ENCODE measurements at regions not wholly inside any gene's neighbourhood (a gene's known extent, or its start where the extent isn't known, plus 50 kb on each side); places are given as distances from the start of the nearest gene placed in this dataset.

DNA sequence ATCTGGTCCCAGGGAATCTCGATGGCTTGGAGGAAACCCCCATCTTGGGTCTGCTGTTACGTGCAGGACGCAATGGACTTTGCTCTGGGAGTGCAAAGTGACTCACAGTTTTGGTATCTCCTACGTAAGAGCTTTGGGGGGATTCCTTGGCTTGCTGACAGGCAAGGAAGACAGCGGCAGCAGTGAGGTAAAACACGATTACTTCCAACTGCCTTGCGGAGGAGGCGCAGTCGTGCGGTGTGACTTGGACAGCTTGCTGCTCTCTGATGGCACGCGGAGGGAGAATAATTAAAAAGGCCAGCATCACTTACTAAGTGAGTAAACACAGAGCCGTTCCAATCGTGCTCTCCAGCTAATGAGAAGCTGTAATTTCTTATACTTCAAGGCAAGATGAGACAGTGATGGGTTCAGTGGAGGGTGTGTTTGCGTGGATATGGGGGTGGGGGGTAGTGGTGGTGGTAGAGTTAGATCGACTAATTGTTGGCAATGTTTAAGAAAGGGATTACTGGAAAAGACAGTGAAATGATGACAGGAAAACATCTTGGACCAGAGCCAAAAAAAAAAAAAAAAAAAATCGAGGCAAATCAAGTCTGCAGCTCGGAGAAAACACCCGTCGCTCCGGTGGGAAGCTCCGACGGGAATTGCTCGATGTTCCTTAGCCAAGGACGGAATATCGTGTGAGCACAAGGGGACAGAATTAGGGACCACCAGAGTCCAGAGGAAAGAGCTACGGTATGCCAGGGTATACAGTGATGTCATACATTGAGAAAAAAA is 184.8 kb upstream of the ZFHX3 start:
- Mint-ChIP-seq H3K9me3 (no peaks in the 10 kb centered on the region), H3K36me3 (ENCODE audit: low read depth) (no peaks in the 10 kb centered on the region), H3K4me3 (no peak overlapping the region), H3K27me3 (ENCODE audit: low read depth) (no peaks in the 10 kb centered on the region), H3K4me1 (ENCODE audit: low read depth) (no peaks in the 10 kb centered on the region), H3K27ac (no peak overlapping the region)

DNA sequence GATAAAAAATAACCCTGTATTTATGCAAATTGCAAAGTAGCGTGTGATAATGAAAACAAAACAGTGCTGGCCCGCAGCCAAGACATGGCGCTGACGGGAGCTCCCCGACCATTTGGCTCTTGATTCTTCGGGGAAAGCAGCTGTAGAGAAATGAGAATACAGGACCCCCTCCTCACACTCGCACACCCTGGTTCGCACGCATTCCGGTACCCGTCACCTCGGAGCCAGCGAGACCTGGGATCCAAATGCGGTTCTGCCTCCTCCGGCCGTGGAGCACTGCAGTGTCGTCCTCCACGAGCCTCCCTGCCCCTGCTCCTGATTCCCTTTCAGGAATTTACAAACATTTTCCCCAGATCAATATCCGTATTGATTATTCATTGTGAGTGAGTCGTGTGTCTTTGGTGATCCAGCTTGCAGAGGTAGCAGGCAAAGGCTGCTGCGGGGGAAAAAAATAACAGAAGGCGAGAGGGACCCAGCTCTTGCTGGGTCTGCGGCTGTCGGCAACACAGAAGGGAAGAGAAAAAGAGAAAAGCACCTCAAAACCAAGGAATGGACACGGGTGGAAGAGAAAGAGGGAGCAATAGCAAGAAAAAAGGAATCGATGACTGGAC is 184.1 kb upstream of the ZFHX3 start:
- no peaks in the 10 kb centered on the region for H3K9me3 Mint-ChIP-seq
- no peak overlapping the region for H3K4me3 Mint-ChIP-seq
- no peaks in the 10 kb centered on the region for H3K27me3 Mint-ChIP-seq (ENCODE audit: low read depth)
- H3K27ac Mint-ChIP-seq = no peak overlapping the region
- H3K36me3 Mint-ChIP-seq (ENCODE audit: low read depth) = no peaks in the 10 kb centered on the region
- H3K4me1 Mint-ChIP-seq (ENCODE audit: low read depth) = no peaks in the 10 kb centered on the region

DNA sequence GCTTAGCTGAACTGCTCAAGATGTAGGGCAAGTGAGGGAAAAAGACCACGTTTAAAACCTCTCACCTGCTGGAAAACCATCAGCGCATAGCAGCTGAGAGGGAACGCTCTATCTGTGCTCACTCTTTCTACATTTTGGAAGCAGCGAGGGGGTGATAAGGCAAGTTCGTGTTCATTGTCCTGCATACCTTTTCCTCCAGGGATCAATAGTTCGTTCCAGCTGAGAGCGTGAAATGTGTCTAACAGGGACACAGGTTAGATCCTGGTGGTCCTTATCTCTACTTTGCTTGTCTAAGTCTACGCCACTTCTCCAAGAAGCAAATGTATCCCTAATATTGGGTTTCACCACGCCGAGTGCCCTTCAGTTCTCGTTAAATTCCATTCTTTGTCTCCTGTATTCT is 183.5 kb upstream of the ZFHX3 start:
- Mint-ChIP-seq H3K4me3 (no peak overlapping the region), H3K9me3 (no peaks in the 10 kb centered on the region), H3K36me3 (ENCODE audit: low read depth) (no peaks in the 10 kb centered on the region), H3K27me3 (ENCODE audit: low read depth) (no peaks in the 10 kb centered on the region), H3K4me1 (ENCODE audit: low read depth) (no peaks in the 10 kb centered on the region), H3K27ac (no peak overlapping the region)

DNA sequence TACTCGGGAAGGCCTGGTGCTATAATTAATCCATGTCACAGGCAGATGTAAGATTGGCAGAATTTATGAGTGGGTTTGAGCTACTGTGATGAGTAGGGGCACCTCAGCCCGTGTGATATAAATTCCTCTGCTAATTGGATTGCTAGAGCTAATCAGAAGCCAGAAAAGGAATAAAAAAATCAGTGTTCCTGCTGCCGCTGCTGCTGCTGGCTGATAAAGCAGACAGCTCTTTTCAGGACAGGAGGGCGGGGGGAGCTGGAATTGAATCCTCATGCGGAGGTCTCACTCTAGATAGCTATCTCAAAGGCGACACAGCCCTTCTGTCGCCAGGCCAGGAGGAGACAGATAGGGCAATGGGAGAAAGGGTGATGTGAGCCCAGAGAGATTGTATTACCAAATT is 182.7 kb upstream of the ZFHX3 start:
- Mint-ChIP-seq H3K27me3 (ENCODE audit: low read depth) (no peaks in the 10 kb centered on the region), H3K4me3 (no peak overlapping the region), H3K27ac (no peak overlapping the region), H3K9me3 (no peaks in the 10 kb centered on the region), H3K36me3 (ENCODE audit: low read depth) (no peaks in the 10 kb centered on the region), H3K4me1 (ENCODE audit: low read depth) (no peaks in the 10 kb centered on the region)

DNA sequence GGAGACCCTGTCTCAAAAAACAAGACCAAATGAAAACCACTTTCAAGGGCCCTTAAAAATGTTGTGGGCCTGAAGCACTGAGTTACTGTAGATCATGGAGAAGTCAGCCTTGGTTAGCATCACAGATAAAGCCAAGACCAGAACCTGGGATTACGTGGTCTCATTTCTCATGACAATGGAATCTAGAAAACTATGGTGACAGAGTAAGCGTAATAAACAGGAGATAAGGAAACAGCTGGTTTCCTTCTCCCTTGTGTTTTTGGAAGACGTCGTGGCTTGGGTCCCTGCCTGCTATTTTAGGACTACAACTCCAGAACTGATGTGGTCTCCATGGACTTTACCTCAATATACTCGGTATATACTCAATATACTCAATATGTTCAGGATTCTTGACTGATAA is 180.7 kb upstream of the ZFHX3 start:
- no peaks in the 10 kb centered on the region for H3K27me3 Mint-ChIP-seq (ENCODE audit: low read depth)
- H3K4me1 Mint-ChIP-seq (ENCODE audit: low read depth) = no peaks in the 10 kb centered on the region
- no peaks in the 10 kb centered on the region for H3K36me3 Mint-ChIP-seq (ENCODE audit: low read depth)
- no peak overlapping the region for H3K27ac Mint-ChIP-seq
- no peak overlapping the region for H3K4me3 Mint-ChIP-seq
- H3K9me3 Mint-ChIP-seq = no peaks in the 10 kb centered on the region

DNA sequence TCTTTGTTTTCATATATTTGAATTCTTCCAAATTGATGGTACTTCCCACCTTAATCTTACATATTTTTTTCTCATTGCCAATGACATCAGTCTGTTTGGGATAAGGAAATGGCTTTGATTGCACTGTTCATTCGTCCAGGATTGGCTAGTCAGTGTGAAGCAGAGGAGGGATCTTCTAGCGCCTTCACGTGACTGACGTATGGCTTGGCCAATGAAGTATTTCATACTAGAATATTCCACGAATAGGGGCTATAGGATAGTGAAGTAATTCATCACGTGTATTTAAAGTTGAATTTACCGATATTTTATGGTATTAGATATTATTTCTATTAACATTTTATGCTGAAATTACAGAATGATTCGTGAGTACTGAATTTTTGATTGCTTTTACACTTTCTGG is 178.7 kb upstream of the ZFHX3 start:
- no peak overlapping the region for H3K27ac Mint-ChIP-seq
- no peaks in the 10 kb centered on the region for H3K27me3 Mint-ChIP-seq (ENCODE audit: low read depth)
- H3K9me3 Mint-ChIP-seq = no peaks in the 10 kb centered on the region
- no peaks in the 10 kb centered on the region for H3K36me3 Mint-ChIP-seq (ENCODE audit: low read depth)
- H3K4me1 Mint-ChIP-seq (ENCODE audit: low read depth) = no peaks in the 10 kb centered on the region
- H3K4me3 Mint-ChIP-seq = no peak overlapping the region

DNA sequence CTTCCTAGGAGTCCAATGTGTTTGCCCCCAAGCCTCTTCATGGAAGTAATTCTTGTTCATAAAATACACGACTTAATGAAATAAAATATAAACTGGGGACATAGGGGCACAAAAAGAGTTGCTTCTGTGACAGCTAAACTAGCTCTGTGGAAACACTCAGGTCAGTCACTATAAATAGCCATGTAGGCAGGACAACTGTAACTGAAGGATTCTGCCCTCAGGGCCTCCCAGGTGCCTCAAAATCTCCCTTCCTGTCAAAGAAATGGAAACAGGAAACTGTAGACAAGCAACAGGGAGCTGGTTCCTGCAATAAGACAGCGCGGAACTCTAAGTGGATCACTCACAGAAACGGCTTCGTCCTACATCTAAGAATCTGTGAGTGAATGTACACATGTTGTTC is 178.1 kb upstream of the ZFHX3 start:
- Mint-ChIP-seq H3K4me3 (no peak overlapping the region), H3K27me3 (ENCODE audit: low read depth) (no peaks in the 10 kb centered on the region), H3K9me3 (no peaks in the 10 kb centered on the region), H3K36me3 (ENCODE audit: low read depth) (no peaks in the 10 kb centered on the region), H3K4me1 (ENCODE audit: low read depth) (no peaks in the 10 kb centered on the region), H3K27ac (no peak overlapping the region)

DNA sequence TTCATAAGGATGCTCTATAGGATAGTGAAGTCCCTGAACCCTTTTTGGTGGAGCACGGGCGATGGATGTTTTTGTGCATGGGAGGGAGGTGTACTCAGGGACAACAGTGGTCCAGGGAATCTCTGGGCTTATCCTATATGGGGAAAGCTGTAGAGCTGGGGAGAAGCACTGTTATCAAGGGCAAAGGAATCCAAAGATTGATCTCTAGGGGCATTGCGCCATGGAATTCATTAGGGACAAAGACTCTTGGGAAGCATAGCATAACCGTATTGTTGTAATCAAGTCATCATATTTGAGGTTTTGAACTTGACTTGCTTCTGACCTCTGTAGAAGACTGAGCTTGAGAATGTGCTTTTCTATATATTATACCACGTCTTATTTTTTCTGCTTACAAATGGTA is 172.9 kb upstream of the ZFHX3 start:
- Mint-ChIP-seq H3K4me1 (ENCODE audit: low read depth) (no peaks in the 10 kb centered on the region), H3K36me3 (ENCODE audit: low read depth) (no peaks in the 10 kb centered on the region), H3K4me3 (no peak overlapping the region), H3K27ac (no peak overlapping the region), H3K27me3 (ENCODE audit: low read depth) (no peaks in the 10 kb centered on the region), H3K9me3 (peaks cover 4% of the 10 kb centered on the region)

DNA sequence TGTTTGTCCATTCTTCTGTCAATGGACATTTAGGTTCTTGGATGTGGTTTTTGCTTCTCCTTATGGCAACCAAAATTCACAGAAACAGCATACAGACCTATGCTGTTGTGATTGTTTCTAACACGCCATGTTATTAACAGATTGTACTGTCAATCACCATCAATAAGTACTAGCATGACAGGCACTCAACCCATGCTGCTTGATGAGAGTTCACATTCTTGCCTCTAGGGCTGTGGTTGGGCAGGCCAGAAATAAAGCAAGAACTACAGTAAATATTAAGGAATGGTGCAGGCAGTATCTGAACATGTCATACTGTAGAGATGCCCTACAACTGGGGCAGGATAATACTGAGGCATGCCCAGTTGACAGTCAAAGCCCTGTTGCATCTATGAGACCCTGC is 171.2 kb upstream of the ZFHX3 start:
- no peak overlapping the region for H3K27ac Mint-ChIP-seq
- no peaks in the 10 kb centered on the region for H3K27me3 Mint-ChIP-seq (ENCODE audit: low read depth)
- H3K4me1 Mint-ChIP-seq (ENCODE audit: low read depth) = no peaks in the 10 kb centered on the region
- no peaks in the 10 kb centered on the region for H3K36me3 Mint-ChIP-seq (ENCODE audit: low read depth)
- no peak overlapping the region for H3K4me3 Mint-ChIP-seq
- H3K9me3 Mint-ChIP-seq = peaks cover 4% of the 10 kb centered on the region

DNA sequence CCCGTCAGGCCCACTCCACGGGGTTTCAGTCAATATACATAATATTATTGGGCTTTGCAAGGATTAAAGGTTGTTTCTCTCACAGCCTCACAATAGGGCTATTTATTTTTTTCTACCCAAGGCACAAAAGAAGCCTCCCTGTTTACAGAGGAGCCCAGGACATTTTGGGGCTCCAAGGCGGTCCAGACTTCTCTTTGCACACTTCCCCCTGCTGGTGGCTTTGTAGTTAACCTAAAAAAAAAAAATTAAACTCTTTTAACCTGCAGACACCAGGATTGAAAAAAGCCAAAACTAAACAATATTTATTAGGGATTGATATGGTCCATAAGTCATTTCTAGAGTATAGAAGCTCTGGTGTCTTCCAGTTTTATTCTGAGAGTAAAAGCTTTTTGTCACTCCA is 169.7 kb upstream of the ZFHX3 start:
- Mint-ChIP-seq H3K4me1 (ENCODE audit: low read depth) (no peaks in the 10 kb centered on the region), H3K27me3 (ENCODE audit: low read depth) (no peaks in the 10 kb centered on the region), H3K9me3 (peaks cover 4% of the 10 kb centered on the region), H3K36me3 (ENCODE audit: low read depth) (no peaks in the 10 kb centered on the region), H3K4me3 (no peak overlapping the region), H3K27ac (no peak overlapping the region)

DNA sequence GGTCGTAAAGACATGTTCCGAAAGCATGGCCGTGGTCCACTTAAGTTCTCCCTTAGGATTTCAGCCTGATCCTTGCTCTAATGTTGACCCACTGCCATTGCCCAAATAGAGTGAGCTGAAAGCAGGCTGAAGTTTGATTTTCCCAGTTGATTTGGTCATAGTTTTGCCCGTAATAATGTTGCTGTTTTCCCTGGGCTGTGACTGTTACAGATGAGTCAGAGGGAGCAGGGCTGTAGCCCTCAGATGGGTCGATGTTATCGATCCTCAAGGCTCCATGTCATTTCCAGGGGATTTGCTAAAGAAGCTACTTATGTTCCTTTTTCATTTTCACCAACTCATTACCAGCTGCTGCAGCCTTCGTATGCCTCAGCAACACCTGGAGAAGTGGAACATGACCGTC is 169.0 kb upstream of the ZFHX3 start:
- no peaks in the 10 kb centered on the region for H3K36me3 Mint-ChIP-seq (ENCODE audit: low read depth)
- H3K4me1 Mint-ChIP-seq (ENCODE audit: low read depth) = no peaks in the 10 kb centered on the region
- no peak overlapping the region for H3K27ac Mint-ChIP-seq
- peaks cover 4% of the 10 kb centered on the region for H3K9me3 Mint-ChIP-seq
- H3K4me3 Mint-ChIP-seq = no peak overlapping the region
- H3K27me3 Mint-ChIP-seq (ENCODE audit: low read depth) = no peaks in the 10 kb centered on the region

DNA sequence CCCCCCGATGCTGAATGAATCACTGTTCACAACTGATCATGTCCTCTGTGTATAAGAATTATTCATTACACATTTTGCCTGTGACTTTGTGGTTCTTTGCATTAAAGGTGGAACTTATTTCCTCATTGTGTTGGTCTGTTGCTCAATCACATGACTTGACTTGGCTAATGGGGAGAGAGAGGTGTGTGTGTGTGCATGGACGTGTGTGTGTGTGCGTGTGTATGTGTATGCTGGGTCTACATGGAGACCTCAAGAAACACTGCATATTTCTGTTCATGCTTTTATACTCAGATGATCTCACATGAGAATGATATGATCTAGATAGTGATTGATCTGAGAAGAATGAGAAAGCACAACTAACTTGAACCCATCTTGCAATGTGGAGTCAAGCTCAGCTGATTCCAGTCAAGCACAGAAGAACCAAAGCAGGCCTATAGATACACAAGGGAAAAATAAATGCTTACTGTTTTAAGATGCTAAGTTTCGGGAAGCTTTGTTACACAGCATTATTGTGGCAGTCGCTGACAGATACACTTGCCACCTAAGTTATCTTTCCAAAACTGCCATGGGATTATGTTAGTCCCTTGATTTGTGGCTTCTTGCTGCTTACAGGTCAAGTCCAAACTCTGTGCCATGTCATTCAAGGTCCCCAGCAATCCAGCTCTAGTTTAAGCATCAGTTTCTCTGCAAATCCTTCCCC is 167.9 kb upstream of the ZFHX3 start:
- H3K36me3 Mint-ChIP-seq (ENCODE audit: low read depth) = no peaks in the 10 kb centered on the region
- no peaks in the 10 kb centered on the region for H3K27me3 Mint-ChIP-seq (ENCODE audit: low read depth)
- H3K4me1 Mint-ChIP-seq (ENCODE audit: low read depth) = no peaks in the 10 kb centered on the region
- H3K4me3 Mint-ChIP-seq = no peak overlapping the region
- no peak overlapping the region for H3K27ac Mint-ChIP-seq
- peaks cover 4% of the 10 kb centered on the region for H3K9me3 Mint-ChIP-seq

DNA sequence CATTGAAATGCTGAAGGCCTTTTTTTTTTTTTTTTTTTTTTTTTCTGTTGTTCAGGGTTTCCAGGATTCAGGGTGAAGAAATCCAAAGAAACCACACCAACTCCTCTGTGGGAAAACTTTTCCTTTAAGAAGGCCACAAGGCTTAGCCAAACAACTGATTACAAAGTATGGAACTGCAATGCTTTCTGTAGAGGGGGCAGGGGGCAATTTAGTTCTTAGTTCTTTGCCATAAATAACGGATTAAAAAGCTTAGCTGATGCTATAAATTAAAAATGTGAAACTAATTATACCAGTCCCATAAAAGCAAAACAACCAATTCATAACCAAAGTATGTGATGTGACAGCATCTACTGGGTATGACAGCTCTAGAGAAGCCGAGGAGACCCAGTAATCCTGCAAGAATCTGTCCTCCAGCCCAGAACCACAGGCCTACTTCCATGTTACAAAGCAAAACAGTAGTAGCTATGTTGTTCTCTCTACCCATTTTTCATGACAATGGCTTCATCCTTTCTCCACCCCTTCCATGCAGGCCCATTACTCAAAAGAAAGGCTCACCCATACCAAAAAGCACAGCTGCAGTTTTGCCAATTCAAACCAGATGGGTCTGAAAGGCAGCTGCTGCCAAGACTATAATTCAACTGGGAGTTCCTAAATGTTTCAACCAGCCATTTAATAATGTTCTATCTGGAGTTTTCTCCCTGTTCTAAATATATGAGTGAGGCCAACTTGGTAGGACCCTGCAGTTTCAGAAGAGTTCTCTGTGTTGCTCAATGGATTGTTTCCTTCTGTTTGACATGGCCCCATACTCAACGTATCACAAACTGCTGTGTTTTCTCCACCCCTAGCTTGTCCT is 167.1 kb upstream of the ZFHX3 start:
- Mint-ChIP-seq H3K9me3 (peaks cover 4% of the 10 kb centered on the region), H3K4me3 (no peak overlapping the region), H3K27me3 (ENCODE audit: low read depth) (no peaks in the 10 kb centered on the region), H3K27ac (no peak overlapping the region), H3K36me3 (ENCODE audit: low read depth) (no peaks in the 10 kb centered on the region), H3K4me1 (ENCODE audit: low read depth) (no peaks in the 10 kb centered on the region)

DNA sequence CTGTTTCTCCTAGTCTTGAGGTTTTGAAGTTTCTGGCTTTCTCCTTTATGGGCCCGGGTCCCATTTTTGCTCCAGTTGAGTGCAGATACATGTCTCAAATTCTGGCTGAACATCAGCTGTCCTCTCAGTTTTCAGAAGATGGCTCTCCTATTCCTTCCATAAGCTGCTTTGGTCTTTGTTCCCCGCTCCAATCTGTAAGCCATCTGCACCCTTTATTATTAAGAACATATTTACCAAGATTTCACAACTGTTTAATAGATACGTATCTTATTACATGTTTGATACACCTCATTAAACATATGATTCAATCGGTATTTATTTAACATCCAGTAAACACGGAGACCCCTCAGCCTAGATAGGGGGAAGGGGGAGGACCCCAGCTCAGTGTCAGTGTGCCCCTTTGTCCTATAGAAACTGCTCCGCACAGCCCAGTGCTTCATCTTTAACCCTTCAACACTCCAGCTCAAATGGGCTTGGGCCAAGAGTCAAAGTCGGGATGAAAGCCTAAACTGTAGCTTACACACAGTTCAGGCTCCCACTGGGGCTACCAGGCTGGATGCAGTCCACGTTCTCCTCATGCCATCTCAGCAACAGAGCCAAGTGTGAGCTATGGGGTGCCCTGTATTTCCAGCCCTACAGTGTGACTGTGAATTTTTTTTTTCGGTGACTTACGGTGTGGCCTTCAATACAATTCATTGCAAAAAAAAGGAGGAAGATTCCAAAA is 166.0 kb upstream of the ZFHX3 start:
- no peaks in the 10 kb centered on the region for H3K27me3 Mint-ChIP-seq (ENCODE audit: low read depth)
- no peaks in the 10 kb centered on the region for H3K4me1 Mint-ChIP-seq (ENCODE audit: low read depth)
- no peak overlapping the region for H3K4me3 Mint-ChIP-seq
- H3K36me3 Mint-ChIP-seq (ENCODE audit: low read depth) = no peaks in the 10 kb centered on the region
- H3K27ac Mint-ChIP-seq = no peak overlapping the region
- peaks cover 4% of the 10 kb centered on the region for H3K9me3 Mint-ChIP-seq
